Liver (tissue), 3 donors: ENCODE measurements at regions not wholly inside any gene's neighbourhood (a gene's known extent, or its start where the extent isn't known, plus 50 kb on each side); places are given as distances from the start of the nearest gene placed in this dataset.

ENCODE experiments used
- GABPA ChIP-seq, 2 donors: IDR thresholded peaks in 1 of 2; conservative IDR thresholded peaks in 1 of 2; 2 replicates each; pipeline ENCODE4 v1.6.1; 2016; ENCODE audit warnings: antibody characterized with exemption in 2 of 2, mild to moderate bottlenecking in 1 of 2, moderate library complexity in 1 of 2
- JUND ChIP-seq, 2 donors: IDR thresholded peaks; 2 replicates each; pipeline ENCODE4 v1.6.1; 2016; ENCODE audit warnings: antibody characterized with exemption in 2 of 2
- RAD21 ChIP-seq, 2 donors: IDR thresholded peaks; 2 replicates each; pipeline ENCODE4 v1.6.1; 2016; ENCODE audit warnings: antibody characterized with exemption in 2 of 2, mild to moderate bottlenecking in 2 of 2
- TAF1 ChIP-seq: conservative IDR thresholded peaks from 2 replicates; pipeline ENCODE4 v1.6.1; 2016; ENCODE audit warnings: antibody characterized with exemption, mild to moderate bottlenecking
- TF ChIP-seq, protein P1 (sequence below): fragments of 150-350 bp; IDR thresholded peaks from 2 replicates; pipeline ENCODE4 v1.5.1; 2017; ENCODE audit warnings: improper control_type of control experiment, low read depth, low read length; ENCODE audit not compliant: missing input control
- TF ChIP-seq, protein P2 (sequence below): IDR thresholded peaks from 2 replicates; pipeline ENCODE4 v1.6.1; 2016; ENCODE audit warnings: antibody characterized with exemption
- TF ChIP-seq, protein P3 (sequence below): IDR thresholded peaks from 2 replicates; pipeline ENCODE4 v1.6.1; 2016; ENCODE audit warnings: antibody characterized with exemption
- donor health status: healthy.
- donor health status: healthy.

DNA sequence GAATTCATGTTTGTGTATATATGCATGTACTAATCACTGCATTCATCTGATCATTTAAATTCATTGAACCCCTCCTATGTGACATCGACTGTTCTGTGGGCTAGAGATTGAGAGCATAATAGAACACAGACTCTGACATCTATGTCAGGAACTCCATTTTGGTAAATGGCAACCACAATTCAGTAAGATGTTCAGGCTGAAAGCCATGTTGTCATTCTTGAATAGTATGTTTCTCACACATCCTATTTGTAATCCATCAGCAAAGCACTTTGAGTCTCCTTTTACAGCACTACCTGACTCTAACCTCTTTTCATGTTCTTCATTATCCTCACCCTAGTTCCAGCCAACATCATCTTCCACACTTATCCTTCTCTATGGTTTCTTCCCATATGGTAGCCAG lies 413.8 kb upstream of the MEX3C start:
- TF ChIP-seq, protein P1, sequence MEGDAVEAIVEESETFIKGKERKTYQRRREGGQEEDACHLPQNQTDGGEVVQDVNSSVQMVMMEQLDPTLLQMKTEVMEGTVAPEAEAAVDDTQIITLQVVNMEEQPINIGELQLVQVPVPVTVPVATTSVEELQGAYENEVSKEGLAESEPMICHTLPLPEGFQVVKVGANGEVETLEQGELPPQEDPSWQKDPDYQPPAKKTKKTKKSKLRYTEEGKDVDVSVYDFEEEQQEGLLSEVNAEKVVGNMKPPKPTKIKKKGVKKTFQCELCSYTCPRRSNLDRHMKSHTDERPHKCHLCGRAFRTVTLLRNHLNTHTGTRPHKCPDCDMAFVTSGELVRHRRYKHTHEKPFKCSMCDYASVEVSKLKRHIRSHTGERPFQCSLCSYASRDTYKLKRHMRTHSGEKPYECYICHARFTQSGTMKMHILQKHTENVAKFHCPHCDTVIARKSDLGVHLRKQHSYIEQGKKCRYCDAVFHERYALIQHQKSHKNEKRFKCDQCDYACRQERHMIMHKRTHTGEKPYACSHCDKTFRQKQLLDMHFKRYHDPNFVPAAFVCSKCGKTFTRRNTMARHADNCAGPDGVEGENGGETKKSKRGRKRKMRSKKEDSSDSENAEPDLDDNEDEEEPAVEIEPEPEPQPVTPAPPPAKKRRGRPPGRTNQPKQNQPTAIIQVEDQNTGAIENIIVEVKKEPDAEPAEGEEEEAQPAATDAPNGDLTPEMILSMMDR, result no peak
- TF ChIP-seq JUND (IDR thresholded peaks at IDR 0.05) (no peak), TAF1 (no peak), GABPA (IDR thresholded peaks at IDR 0.05 in 1 of 2, conservative IDR thresholded peaks at IDR 0.05 in 1 of 2) (no peak), RAD21 (IDR thresholded peaks at IDR 0.05) (no peak)
- TF ChIP-seq, protein P2, sequence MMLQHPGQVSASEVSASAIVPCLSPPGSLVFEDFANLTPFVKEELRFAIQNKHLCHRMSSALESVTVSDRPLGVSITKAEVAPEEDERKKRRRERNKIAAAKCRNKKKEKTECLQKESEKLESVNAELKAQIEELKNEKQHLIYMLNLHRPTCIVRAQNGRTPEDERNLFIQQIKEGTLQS, result no peak
- TF ChIP-seq, protein P3, sequence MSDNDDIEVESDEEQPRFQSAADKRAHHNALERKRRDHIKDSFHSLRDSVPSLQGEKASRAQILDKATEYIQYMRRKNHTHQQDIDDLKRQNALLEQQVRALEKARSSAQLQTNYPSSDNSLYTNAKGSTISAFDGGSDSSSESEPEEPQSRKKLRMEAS, result no peak
